Loucy (cell line): ENCODE measurements at regions not wholly inside any gene's neighbourhood (a gene's known extent, or its start where the extent isn't known, plus 50 kb on each side); places are given as distances from the start of the nearest gene placed in this dataset.

ENCODE experiments used
- H2AFZ ChIP-seq: fragments of 200-600 bp; sonication (generic); 2 replicates; pipeline ENCODE4 v1.6.0; 2016; ENCODE audit warnings: antibody characterized with exemption, mild to moderate bottlenecking, low read length, moderate library complexity
- H3F3A ChIP-seq: fragments of 200-600 bp; 2 replicates; pipeline ENCODE4 v1.6.0; 2016; ENCODE audit warnings: antibody characterized with exemption, low read depth, mild to moderate bottlenecking
- H3K27me3 ChIP-seq: fragments of 200-600 bp; sonication (generic); 2 replicates; pipeline ENCODE4 v1.6.1; 2014; ENCODE audit warnings: low read length, mild to moderate bottlenecking; ENCODE audit not compliant: insufficient read depth, poor library complexity, severe bottlenecking
- H3K36me3 ChIP-seq: fragments of 200-600 bp; sonication (generic); 2 replicates; pipeline ENCODE4 v1.6.1; 2016; ENCODE audit warnings: low read length; ENCODE audit not compliant: insufficient read depth
- H3K4me1 ChIP-seq: fragments of 200-600 bp; sonication (generic); 2 replicates; pipeline ENCODE4 v1.5.1; 2014; ENCODE audit warnings: low read length, mild to moderate bottlenecking; ENCODE audit not compliant: insufficient read depth, poor library complexity, severe bottlenecking
- H3K4me2 ChIP-seq: fragments of 200-600 bp; sonication (generic); 2 replicates; pipeline ENCODE4 v1.6.0; 2014; ENCODE audit warnings: antibody characterized with exemption, low read length, low read depth, mild to moderate bottlenecking; ENCODE audit not compliant: poor library complexity, severe bottlenecking
- H3K4me3 ChIP-seq: fragments of 200-600 bp; sonication (generic); 2 replicates; pipeline ENCODE4 v1.5.1; 2014; ENCODE audit warnings: low read length, mild to moderate bottlenecking, mixed read lengths; ENCODE audit not compliant: poor library complexity, severe bottlenecking
- H3K79me2 ChIP-seq: fragments of 200-600 bp; sonication (generic); 2 replicates; pipeline ENCODE4 v1.6.1; 2014; ENCODE audit warnings: low read length; ENCODE audit not compliant: insufficient read depth
- H3K9ac ChIP-seq: fragments of 200-600 bp; sonication (generic); 2 replicates; pipeline ENCODE4 v1.6.0; 2014; ENCODE audit warnings: mild to moderate bottlenecking, low read depth, low read length, moderate library complexity; ENCODE audit not compliant: poor library complexity, severe bottlenecking
- H3K9me2 ChIP-seq: fragments of 200-600 bp; sonication (generic); replicated peaks from 2 replicates; pipeline ENCODE4 v1.6.1; 2016; ENCODE audit warnings: low read depth, low read length, mixed read lengths
- H3K9me3 ChIP-seq: fragments of 200-600 bp; sonication (generic); 2 replicates; pipeline ENCODE4 v1.6.1; 2014; ENCODE audit warnings: mild to moderate bottlenecking, antibody characterized with exemption, low read length, low read depth; ENCODE audit not compliant: insufficient read depth
- H4K20me1 ChIP-seq: fragments of 200-600 bp; sonication (generic); 2 replicates; pipeline ENCODE4 v1.6.0; 2014; ENCODE audit warnings: antibody characterized with exemption, low read length, mild to moderate bottlenecking; ENCODE audit not compliant: insufficient read depth, poor library complexity, severe bottlenecking
- EZH2phosphoT487 ChIP-seq: fragments of 200-600 bp; IDR thresholded peaks from 2 replicates; pipeline ENCODE4 v1.6.1; 2018; ENCODE audit warnings: antibody characterized with exemption, mild to moderate bottlenecking, moderate library complexity, borderline replicate concordance
- TF ChIP-seq, protein P1 (sequence below): fragments of 200-600 bp; sonication (generic); conservative IDR thresholded peaks from 2 replicates; pipeline ENCODE4 v1.5.1; 2014; ENCODE audit warnings: mild to moderate bottlenecking, antibody characterized with exemption, low read length

DNA sequence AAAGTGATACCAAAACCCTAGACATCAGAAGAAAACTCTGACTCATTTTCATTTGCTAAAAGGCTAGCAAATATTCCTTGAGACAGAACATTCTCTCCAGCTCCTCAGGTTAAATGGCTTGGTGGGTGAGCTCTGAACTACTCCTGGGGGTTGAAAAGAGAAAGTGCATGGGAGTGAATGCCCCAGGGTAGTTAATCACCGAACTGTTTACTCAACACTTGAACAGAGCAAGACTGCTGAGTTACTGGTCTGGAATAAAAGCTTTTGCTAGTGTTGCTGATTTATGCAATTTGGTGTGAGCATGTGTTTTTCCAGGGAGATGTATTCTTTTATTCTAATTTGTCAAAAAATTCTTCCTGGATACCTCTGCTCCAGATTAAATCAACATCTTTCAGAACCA is 88.3 kb upstream of the PRDM9 start:
- Histone ChIP-seq H3K27me3 (no peaks in the 10 kb centered on the region), H3F3A (no peaks in the 10 kb centered on the region), H3K4me2 (no peak overlapping the region), H4K20me1 (no peaks in the 10 kb centered on the region), H3K79me2 (no peaks in the 10 kb centered on the region), H3K9ac (no peak overlapping the region), H3K4me3 (no peak overlapping the region), H3K4me1 (no peaks in the 10 kb centered on the region), H2AFZ (no peak overlapping the region), H3K9me2 (no peaks in the 10 kb centered on the region), H3K36me3 (no peaks in the 10 kb centered on the region), H3K9me3 (no peaks in the 10 kb centered on the region)
- TF ChIP-seq, protein P1, sequence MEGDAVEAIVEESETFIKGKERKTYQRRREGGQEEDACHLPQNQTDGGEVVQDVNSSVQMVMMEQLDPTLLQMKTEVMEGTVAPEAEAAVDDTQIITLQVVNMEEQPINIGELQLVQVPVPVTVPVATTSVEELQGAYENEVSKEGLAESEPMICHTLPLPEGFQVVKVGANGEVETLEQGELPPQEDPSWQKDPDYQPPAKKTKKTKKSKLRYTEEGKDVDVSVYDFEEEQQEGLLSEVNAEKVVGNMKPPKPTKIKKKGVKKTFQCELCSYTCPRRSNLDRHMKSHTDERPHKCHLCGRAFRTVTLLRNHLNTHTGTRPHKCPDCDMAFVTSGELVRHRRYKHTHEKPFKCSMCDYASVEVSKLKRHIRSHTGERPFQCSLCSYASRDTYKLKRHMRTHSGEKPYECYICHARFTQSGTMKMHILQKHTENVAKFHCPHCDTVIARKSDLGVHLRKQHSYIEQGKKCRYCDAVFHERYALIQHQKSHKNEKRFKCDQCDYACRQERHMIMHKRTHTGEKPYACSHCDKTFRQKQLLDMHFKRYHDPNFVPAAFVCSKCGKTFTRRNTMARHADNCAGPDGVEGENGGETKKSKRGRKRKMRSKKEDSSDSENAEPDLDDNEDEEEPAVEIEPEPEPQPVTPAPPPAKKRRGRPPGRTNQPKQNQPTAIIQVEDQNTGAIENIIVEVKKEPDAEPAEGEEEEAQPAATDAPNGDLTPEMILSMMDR = no peak
- TF ChIP-seq EZH2phosphoT487 = no peak

DNA sequence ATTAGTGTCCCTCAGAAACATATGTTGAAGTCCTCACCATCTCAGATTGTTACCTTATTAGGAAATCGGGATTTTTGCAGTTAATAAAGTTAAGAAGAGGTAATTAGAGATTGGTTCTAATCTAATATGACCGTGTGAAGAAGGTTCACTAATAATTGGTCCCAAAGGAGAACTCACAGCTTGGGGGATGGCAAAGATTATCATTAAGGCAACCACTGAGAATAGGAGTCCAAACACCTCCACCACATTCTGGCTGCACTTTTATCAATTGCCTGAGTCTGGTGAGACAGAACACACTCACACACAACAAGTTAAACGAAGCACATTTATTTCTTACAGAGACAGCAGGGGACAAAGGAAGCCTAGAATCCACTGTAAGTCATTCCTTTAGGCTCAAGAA is 94.9 kb upstream of the PRDM9 start:
- no peaks in the 10 kb centered on the region for H3F3A ChIP-seq
- H3K4me1 ChIP-seq = no peaks in the 10 kb centered on the region
- H3K36me3 ChIP-seq = no peaks in the 10 kb centered on the region
- no peak overlapping the region for H3K4me3 ChIP-seq
- H3K9me2 ChIP-seq = no peaks in the 10 kb centered on the region
- TF ChIP-seq, protein P1 = no peak
- TF ChIP-seq EZH2phosphoT487 = no peak
- H4K20me1 ChIP-seq = no peaks in the 10 kb centered on the region
- H2AFZ ChIP-seq = no peak overlapping the region
- H3K9ac ChIP-seq = no peak overlapping the region
- H3K9me3 ChIP-seq = no peaks in the 10 kb centered on the region
- no peak overlapping the region for H3K4me2 ChIP-seq
- no peaks in the 10 kb centered on the region for H3K27me3 ChIP-seq
- H3K79me2 ChIP-seq = no peaks in the 10 kb centered on the region

DNA sequence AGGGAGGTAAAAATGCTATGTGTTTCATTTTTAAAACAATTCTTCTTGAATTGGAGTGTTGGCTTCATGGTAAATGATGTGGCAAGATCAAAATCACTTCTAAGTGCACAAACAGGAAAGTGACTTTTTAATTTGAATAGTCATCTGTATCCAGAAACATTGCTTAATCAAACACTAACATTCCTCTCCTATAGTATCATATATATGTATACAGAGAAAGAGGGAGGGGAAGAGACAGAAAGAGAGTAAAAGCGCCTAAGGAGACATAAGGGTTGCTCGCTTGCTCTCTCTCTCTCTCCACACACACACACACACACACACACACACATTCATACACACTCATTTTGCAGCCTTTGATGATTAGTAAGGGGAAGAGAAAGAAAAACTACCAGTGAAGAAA is 95.4 kb upstream of the PRDM9 start:
- no peak for TF ChIP-seq EZH2phosphoT487
- TF ChIP-seq, protein P1 = no peak
- H3K4me2 ChIP-seq = no peak overlapping the region
- no peak overlapping the region for H2AFZ ChIP-seq
- H3K9ac ChIP-seq = no peak overlapping the region
- H3K27me3 ChIP-seq = no peaks in the 10 kb centered on the region
- H3K36me3 ChIP-seq = no peaks in the 10 kb centered on the region
- H3F3A ChIP-seq = no peaks in the 10 kb centered on the region
- no peaks in the 10 kb centered on the region for H3K9me2 ChIP-seq
- H3K79me2 ChIP-seq = no peaks in the 10 kb centered on the region
- no peaks in the 10 kb centered on the region for H4K20me1 ChIP-seq
- H3K9me3 ChIP-seq = no peaks in the 10 kb centered on the region
- H3K4me1 ChIP-seq = no peaks in the 10 kb centered on the region
- no peak overlapping the region for H3K4me3 ChIP-seq
